Gastroesophageal sphincter (tissue), 4 donors: ENCODE measurements at regions not wholly inside any gene's neighbourhood (a gene's known extent, or its start where the extent isn't known, plus 50 kb on each side); places are given as distances from the start of the nearest gene placed in this dataset.

Source experiments
- ATAC-seq: fragments of 150-250 bp; one replicate; pipeline ENCODE4 v1.9.1; 2016; ENCODE audit warnings: mild to moderate bottlenecking, moderate library complexity
- H3K27ac ChIP-seq, 4 donors: fragments of 200-600 bp; sonication (generic) in 3 of 4; 1 replicate in 3 of 4; 2 replicates in 1 of 4; pipeline ENCODE4 v1.5.1; 2016 to 2019
- H3K27me3 ChIP-seq: fragments of 200-600 bp; sonication (generic); one replicate; pipeline ENCODE4 v1.5.1; 2019
- H3K36me3 ChIP-seq, 2 donors: fragments of 200-600 bp; sonication (generic); one replicate each; pipeline ENCODE4 v1.5.1; 2019; ENCODE audit warnings: control low read depth in 1 of 2
- H3K4me1 ChIP-seq, 3 donors: fragments of 200-600 bp; sonication (generic); 1 replicate in 2 of 3; 2 replicates in 1 of 3; pipeline ENCODE4 v1.5.1; 2016 to 2019; ENCODE audit warnings: control low read depth in 2 of 3
- H3K4me3 ChIP-seq, 2 donors: fragments of 200-600 bp; sonication (generic); one replicate each; pipeline ENCODE4 v1.5.1; 2019; ENCODE audit warnings: mild to moderate bottlenecking in 1 of 2, moderate library complexity in 1 of 2
- H3K9me3 ChIP-seq, 3 donors: fragments of 200-600 bp; sonication (generic); one replicate each; pipeline ENCODE4 v1.5.1; 2017 to 2019; ENCODE audit warnings: control low read depth in 2 of 3
- CTCF ChIP-seq, 4 experiments: fragments of 200-600 bp in 2 of 4; fragments of 450-650 bp in 2 of 4; sonication (generic) in 1 of 4; IDR thresholded peaks; one replicate each; pipeline ENCODE4 v1.5.1; 2017 to 2019; ENCODE audit warnings: antibody characterized with exemption in 4 of 4, mild to moderate bottlenecking in 2 of 4, moderate library complexity in 2 of 4
- EP300 ChIP-seq: sonication (generic); formaldehyde crosslinking; IDR thresholded peaks from one replicate; pipeline ENCODE4 v1.6.1; 2017; ENCODE audit warnings: antibody characterized with exemption, mild to moderate bottlenecking
- POLR2A ChIP-seq, 2 donors: fragments of 450-650 bp; IDR thresholded peaks; one replicate each; pipeline ENCODE4 v1.6.1; 2017; ENCODE audit warnings: antibody characterized with exemption in 2 of 2, mild to moderate bottlenecking in 2 of 2, moderate library complexity in 1 of 2
- POLR2AphosphoS5 ChIP-seq: sonication (generic); formaldehyde crosslinking; IDR thresholded peaks from one replicate; pipeline ENCODE4 v1.6.1; 2017; ENCODE audit warnings: antibody characterized with exemption
- WGBS, 2 donors: methylation state at CpG; one replicate each; pipeline ENCODE4 v1.1.5; 2018; ENCODE audit warnings: low coverage in 1 of 2; 5-methylcytosine and 5-hydroxymethylcytosine counted together

- H3K9me3 ChIP-seq: no peaks in the 10 kb centered on the region
- no peaks in the 10 kb centered on the region for H3K36me3 ChIP-seq
- no peak for ATAC-seq
- H3K27me3 ChIP-seq: peaks cover 5% of the 10 kb centered on the region
- WGBS, 2 donors: 76 to 94% methylated on average over 3 to 4 of the region's 5 CpGs
- no peak for TF ChIP-seq CTCF (IDR thresholded peaks at IDR 0.05)
- no peak for TF ChIP-seq EP300
- TF ChIP-seq POLR2AphosphoS5: no peak
- no peak for TF ChIP-seq POLR2A (IDR thresholded peaks at IDR 0.05)
- no peak overlapping the region for H3K4me3 ChIP-seq
- no peak overlapping the region for H3K27ac ChIP-seq
- H3K4me1 ChIP-seq: no peaks in the 10 kb centered on the region
Observed at GRCh38 chr5:2995035-2995434, 243.6 kb upstream of the IRX2 start.

GRCh38 chr5:2993771-2994170 lies 242.3 kb upstream of the IRX2 start:
- no peak for TF ChIP-seq POLR2A (IDR thresholded peaks at IDR 0.05)
- no peak for TF ChIP-seq POLR2AphosphoS5
- no peak for TF ChIP-seq CTCF (IDR thresholded peaks at IDR 0.05)
- TF ChIP-seq EP300: no peak
- Histone ChIP-seq H3K27me3 (peaks cover 5% of the 10 kb centered on the region), H3K36me3 (no peaks in the 10 kb centered on the region), H3K4me1 (no peaks in the 10 kb centered on the region), H3K27ac (no peak overlapping the region), H3K4me3 (no peak overlapping the region), H3K9me3 (peaks cover 0 to 4% (median 0%) of the 10 kb centered on the region in 3 donors)
- ATAC-seq: no peak
- 71 to 78% methylated on average over 5 of the region's 5 CpGs for WGBS, 2 donors

GRCh38 chr5:2993301-2993700 lies 241.8 kb upstream of the IRX2 start:
- TF ChIP-seq EP300 (no peak), POLR2AphosphoS5 (no peak), POLR2A (IDR thresholded peaks at IDR 0.05) (no peak), CTCF (IDR thresholded peaks at IDR 0.05) (no peak)
- 54 to 66% methylated on average over 4 of the region's 10 CpGs for WGBS, 2 donors
- no peak for ATAC-seq

GRCh38 chr5:2992806-2993205 lies 241.3 kb upstream of the IRX2 start:
- Histone ChIP-seq H3K36me3 (no peaks in the 10 kb centered on the region), H3K4me3 (no peak overlapping the region), H3K9me3 (peaks cover 0 to 4% (median 0%) of the 10 kb centered on the region in 3 donors), H3K27ac (no peak overlapping the region), H3K4me1 (no peaks in the 10 kb centered on the region), H3K27me3 (peaks cover 5% of the 10 kb centered on the region)
- WGBS, 2 donors: 63 to 100% methylated on average over 2 to 3 of the region's 4 CpGs
- TF ChIP-seq CTCF (IDR thresholded peaks at IDR 0.05): no peak
- TF ChIP-seq POLR2AphosphoS5: no peak
- TF ChIP-seq EP300: no peak
- no peak for TF ChIP-seq POLR2A (IDR thresholded peaks at IDR 0.05)
- ATAC-seq: no peak

More at GRCh38 chr5:2993301-2993700, 241.8 kb upstream of the IRX2 start:
- peaks cover 0 to 4% (median 0%) of the 10 kb centered on the region in 3 donors for H3K9me3 ChIP-seq
- no peak overlapping the region for H3K27ac ChIP-seq
- H3K4me3 ChIP-seq: no peak overlapping the region
- H3K4me1 ChIP-seq: no peaks in the 10 kb centered on the region
- peaks cover 5% of the 10 kb centered on the region for H3K27me3 ChIP-seq
- H3K36me3 ChIP-seq: no peaks in the 10 kb centered on the region

- H3K27ac ChIP-seq: no peak overlapping the region
- H3K4me3 ChIP-seq: no peak overlapping the region
- peaks cover 5% of the 10 kb centered on the region for H3K27me3 ChIP-seq
- H3K4me1 ChIP-seq: no peaks in the 10 kb centered on the region
- no peak for TF ChIP-seq EP300
- TF ChIP-seq POLR2A (IDR thresholded peaks at IDR 0.05): no peak
- no peak for TF ChIP-seq CTCF (IDR thresholded peaks at IDR 0.05)
- no peak for TF ChIP-seq POLR2AphosphoS5
- 56 to 60% methylated on average over 1 to 5 of the region's 10 CpGs for WGBS, 2 donors
- peaks cover 0 to 4% (median 0%) of the 10 kb centered on the region in 3 donors for H3K9me3 ChIP-seq
- no peaks in the 10 kb centered on the region for H3K36me3 ChIP-seq
- ATAC-seq: no peak
Observed at GRCh38 chr5:2991884-2992283, 240.4 kb upstream of the IRX2 start.
